ENCODE measurements at regions not wholly inside any gene's neighbourhood (a gene's known extent, or its start where the extent isn't known, plus 50 kb on each side); places are given as distances from the start of the nearest gene placed in this dataset.

DNA sequence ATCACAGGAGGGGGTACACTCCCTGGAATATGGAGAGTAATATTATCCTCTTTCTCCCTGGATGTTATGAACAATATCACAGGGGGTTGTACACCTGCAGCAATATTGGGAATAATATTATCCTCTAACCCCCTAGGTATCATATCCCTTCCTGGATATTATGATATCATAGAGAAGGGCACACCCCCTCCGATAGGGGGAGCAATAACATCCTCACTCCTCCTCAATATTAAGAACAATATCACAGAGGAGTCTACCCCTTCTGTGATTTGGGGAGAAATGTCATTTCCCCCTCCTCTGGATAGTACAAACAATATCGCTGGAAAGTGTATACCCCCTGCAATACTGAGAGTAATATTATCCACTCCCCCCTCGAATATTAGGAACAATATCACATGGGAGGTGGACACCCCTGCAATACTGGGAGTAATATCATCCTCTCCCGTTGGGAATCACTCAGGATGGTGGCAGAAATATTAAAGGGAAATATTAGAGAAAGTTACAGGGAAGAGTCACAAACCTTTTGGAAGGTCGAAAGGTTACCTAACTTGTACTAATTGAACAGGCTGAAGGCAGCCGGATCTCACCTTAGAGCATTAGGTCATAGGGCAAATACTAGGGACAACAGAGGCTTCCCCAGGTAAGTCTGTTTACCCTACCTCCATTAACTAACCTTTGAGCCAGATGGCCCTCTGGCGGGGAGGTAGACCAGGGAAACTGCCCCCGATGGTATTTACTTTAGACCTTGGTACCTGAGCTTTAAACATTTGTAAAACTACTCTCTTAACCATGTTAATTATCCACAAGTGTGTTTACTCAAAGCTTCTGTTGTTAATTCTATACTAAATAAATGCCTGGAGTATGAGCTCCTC is 57.5 kb upstream of the FREM1 start:
- H3K4me2 ChIP-seq (ENCODE audit: insufficient read depth in 1 of 2, low read depth in 2 of 2, low read length in 2 of 2), result no peak overlapping the region
- H3K36me3 ChIP-seq (ENCODE audit: control insufficient read depth in 2 of 4, insufficient read depth in 4 of 4, low read length in 3 of 4), result no peaks in the 10 kb centered on the region
- H3K27me3 ChIP-seq (replicated peaks in 1 of 4; ENCODE audit: control insufficient read depth in 3 of 4, extremely low read depth in 1 of 4, insufficient read depth in 3 of 4, low read length in 3 of 4), result no peaks in the 10 kb centered on the region
- no peaks in the 10 kb centered on the region for H3K4me1 ChIP-seq (replicated peaks in 1 of 4; ENCODE audit: control insufficient read depth in 3 of 4, insufficient read depth in 4 of 4, low read length in 3 of 4)
- H2BK120ac ChIP-seq (replicated peaks; ENCODE audit: low read depth, low read length), result no peak overlapping the region
- H2BK12ac ChIP-seq (ENCODE audit: low read depth, low read length), result no peak overlapping the region
- no peak overlapping the region for H3K4me3 ChIP-seq (ENCODE audit: extremely low read depth in 1 of 4, insufficient read depth in 2 of 4, low read depth in 3 of 4, low read length in 4 of 4)
- CTCF ChIA-PET (ENCODE audit: partially characterized antibody), result interaction anchor here (0.9 to 1.2 kb wide), 2 partner anchors 10 to 167 kb away, joined by 3 to 4 read pairs; no protein-coding TSS in a partner anchor
- no peaks in the 10 kb centered on the region for H3K79me1 ChIP-seq (ENCODE audit: low read depth, low read length)
- no peak for DNase-seq (ENCODE audit: low read depth in 1 of 2, low spot score in 2 of 2)
- H2AFZ ChIP-seq (ENCODE audit: low read length), result no peak overlapping the region
- H3K14ac ChIP-seq (ENCODE audit: insufficient read length), result no peak overlapping the region
- no peaks in the 10 kb centered on the region for H4K20me1 ChIP-seq (replicated peaks in 1 of 2; ENCODE audit: control insufficient read depth in 1 of 2, insufficient read depth in 2 of 2, low read length in 2 of 2)
- H4K91ac ChIP-seq (replicated peaks; ENCODE audit: insufficient read length, low read length), result no peak overlapping the region
- no peak overlapping the region for H2BK5ac ChIP-seq (ENCODE audit: low read depth, low read length)
- H3K18ac ChIP-seq (ENCODE audit: extremely low read depth, low read length), result no peak overlapping the region
- no peak for TF ChIP-seq POLR2AphosphoS5 (IDR thresholded peaks at IDR 0.05; ENCODE audit: low read depth, low read length)
- no peak for TF ChIP-seq BRCA1 (IDR thresholded peaks at IDR 0.05; ENCODE audit: low read depth, low read length)
- no peak for TF ChIP-seq RAD21 (IDR thresholded peaks at IDR 0.05 in 1 of 2, conservative IDR thresholded peaks at IDR 0.05 in 1 of 2; ENCODE audit: low read depth in 2 of 2, low read length in 2 of 2)
- no peak for TF ChIP-seq RFX5 (IDR thresholded peaks at IDR 0.05; ENCODE audit: borderline replicate concordance, low read depth, low read length)
- H3K27ac ChIP-seq (ENCODE audit: low read depth, low read length), result no peak overlapping the region
- H4K8ac ChIP-seq (ENCODE audit: extremely low read depth, insufficient read depth, low read length), result no peak overlapping the region
- POLR2A ChIA-PET (ENCODE audit: partially characterized antibody), result no interaction called here
- no peak overlapping the region for H2BK20ac ChIP-seq (ENCODE audit: low read length)
- no peak overlapping the region for H3K23ac ChIP-seq (ENCODE audit: insufficient read length)
- no peak for FAIRE-seq
- H3K56ac ChIP-seq (replicated peaks; ENCODE audit: insufficient read length, low read depth, low read length), result no peak overlapping the region
- H3K9me3 ChIP-seq (ENCODE audit: insufficient read depth in 2 of 2, low read depth in 1 of 2, low read length in 1 of 2), result no peaks in the 10 kb centered on the region
- 87% methylated on average over 8 of the region's 8 CpGs; no CpG with 5 or more reads in 1 of the 2 experiments for WGBS, 2 experiments (ENCODE audit: extremely low coverage in 1 of 2, insufficient coverage in 1 of 2, insufficient read length in 1 of 2, insufficient replicate concordance in 2 of 2, low coverage in 1 of 2, low lambda C conversion rate in 2 of 2, missing lambda C conversion rate in 1 of 2)
- no peak overlapping the region for H4K5ac ChIP-seq (ENCODE audit: insufficient read length, low read depth, low read length)
- no peak overlapping the region for H3K4ac ChIP-seq (replicated peaks; ENCODE audit: insufficient read length, low read depth, low read length)
- H3K9ac ChIP-seq (replicated peaks in 1 of 4; ENCODE audit: extremely low read depth in 1 of 4, low read depth in 3 of 4, low read length in 3 of 4), result no peak overlapping the region
- no peak overlapping the region for H2AK5ac ChIP-seq (ENCODE audit: low read depth, low read length)
- no peaks in the 10 kb centered on the region for H3K79me2 ChIP-seq (ENCODE audit: control insufficient read depth in 1 of 2, insufficient read depth in 2 of 2, low read length in 2 of 2)
- H3K23me2 ChIP-seq (ENCODE audit: low read depth, low read length), result no peaks in the 10 kb centered on the region
- no peak overlapping the region for H2BK15ac ChIP-seq (ENCODE audit: low read length)
